ENCODE measurements at regions not wholly inside any gene's neighbourhood (a gene's known extent, or its start where the extent isn't known, plus 50 kb on each side); places are given as distances from the start of the nearest gene placed in this dataset.
"Not testable (repeated sequence)": the region's sequence is repeated elsewhere in the genome, so short reads cannot be mapped to it uniquely, and the experiment has no call there.

GRCh38 chr3:61381745-61382392, 130.6 kb upstream of the FHIT start:
- DNase-seq = no peak

GRCh38 chr3:61387817-61388216, 136.6 kb upstream of the FHIT start:
- DNase-seq = no peak

- DNase-seq = not testable (repeated sequence)
These were observed 142.3 kb upstream of the FHIT start for GRCh38 chr3:61393480-61393947.

GRCh38 chr3:61401359-61401758, 150.1 kb upstream of the FHIT start:
- no peak for DNase-seq

GRCh38 chr3:61407397-61407796, 154.0 kb upstream of the PTPRG start:
- DNase-seq = no peak

GRCh38 chr3:61409638-61410037, 151.7 kb upstream of the PTPRG start:
- DNase-seq = no peak

- DNase-seq = not testable (repeated sequence)
These were observed 151.0 kb upstream of the PTPRG start for GRCh38 chr3:61410358-61410757.

- no peak for DNase-seq
These were observed 150.2 kb upstream of the PTPRG start for GRCh38 chr3:61411009-61411662.

- DNase-seq = no peak
These were observed 146.9 kb upstream of the PTPRG start for GRCh38 chr3:61414456-61414855.

- no peak for DNase-seq
These were observed 146.2 kb upstream of the PTPRG start for GRCh38 chr3:61415201-61415600.

GRCh38 chr3:61416618-61417017, 144.8 kb upstream of the PTPRG start:
- no peak for DNase-seq

GRCh38 chr3:61417352-61417751, 144.0 kb upstream of the PTPRG start:
- DNase-seq = no peak

- DNase-seq = no peak
These were observed 141.1 kb upstream of the PTPRG start for GRCh38 chr3:61420136-61420759.

- DNase-seq = no peak
These were observed 138.3 kb upstream of the PTPRG start for GRCh38 chr3:61422945-61423673.

- no peak for DNase-seq
These were observed 136.0 kb upstream of the PTPRG start for GRCh38 chr3:61425356-61425755.

GRCh38 chr3:61429106-61429505, 132.3 kb upstream of the PTPRG start:
- DNase-seq = no peak

- not testable (repeated sequence) for DNase-seq
These were observed 126.5 kb upstream of the PTPRG start for GRCh38 chr3:61434901-61435300.

GRCh38 chr3:61435361-61435760, 126.0 kb upstream of the PTPRG start:
- not testable (repeated sequence) for DNase-seq

GRCh38 chr3:61438253-61439121, 122.9 kb upstream of the PTPRG start:
- no peak for DNase-seq

- no peak for DNase-seq
These were observed 122.3 kb upstream of the PTPRG start for GRCh38 chr3:61439122-61439458.

- no peak for DNase-seq
These were observed 118.7 kb upstream of the PTPRG start for GRCh38 chr3:61442696-61443095.

- DNase-seq = no peak
These were observed 117.5 kb upstream of the PTPRG start for GRCh38 chr3:61443886-61444285.

All from right kidney (tissue), 1 donor.